Stimulated activated CD4-positive, alpha-beta T cell treated with anti-CD3 and anti-CD28 coated beads, Interleukin-2, amount 100 ng/mL, for 24 hours (primary cell): ENCODE measurements at regions not wholly inside any gene's neighbourhood (a gene's known extent, or its start where the extent isn't known, plus 50 kb on each side); places are given as distances from the start of the nearest gene placed in this dataset.

Experiments used
- DNase-seq, 2 donors: peaks; one replicate each; pipeline ENCODE4 v3.0.0-alpha.2; 2020

GRCh38 chr13:61738236-61738750 is 322.6 kb upstream of the PCDH20 start:
- no peak for DNase-seq

GRCh38 chr13:61734683-61735082 is 319.0 kb upstream of the PCDH20 start:
- DNase-seq = no peak

- no peak for DNase-seq
Measured at GRCh38 chr13:61728471-61728870, 312.8 kb upstream of the PCDH20 start.

GRCh38 chr13:61727767-61728166 is 312.1 kb upstream of the PCDH20 start:
- DNase-seq = no peak

- no peak for DNase-seq
Measured at GRCh38 chr13:61725806-61726205, 310.2 kb upstream of the PCDH20 start.

- no peak for DNase-seq
Measured at GRCh38 chr13:61722119-61722518, 306.5 kb upstream of the PCDH20 start.

GRCh38 chr13:61712621-61713020 is 297.0 kb upstream of the PCDH20 start:
- no peak for DNase-seq

GRCh38 chr13:61709258-61709657 is 293.6 kb upstream of the PCDH20 start:
- DNase-seq = no peak

GRCh38 chr13:61706899-61707298 is 291.2 kb upstream of the PCDH20 start:
- no peak for DNase-seq

- no peak for DNase-seq
Measured at GRCh38 chr13:61700620-61701019, 285.0 kb upstream of the PCDH20 start.

- DNase-seq = no peak
Measured at GRCh38 chr13:61700181-61700580, 284.5 kb upstream of the PCDH20 start.

- no peak for DNase-seq
Measured at GRCh38 chr13:61696676-61697075, 281.0 kb upstream of the PCDH20 start.

GRCh38 chr13:61695147-61695546 is 279.5 kb upstream of the PCDH20 start:
- no peak for DNase-seq

GRCh38 chr13:61692691-61693090 is 277.0 kb upstream of the PCDH20 start:
- no peak for DNase-seq

- no peak for DNase-seq
Measured at GRCh38 chr13:61685682-61686012, 270.0 kb upstream of the PCDH20 start.

- no peak for DNase-seq
Measured at GRCh38 chr13:61684976-61685681, 269.5 kb upstream of the PCDH20 start.

- DNase-seq = no peak
Measured at GRCh38 chr13:61672756-61673155, 257.1 kb upstream of the PCDH20 start.

- no peak for DNase-seq
Measured at GRCh38 chr13:61670384-61671161, 254.9 kb upstream of the PCDH20 start.

GRCh38 chr13:61664801-61665705 is 249.4 kb upstream of the PCDH20 start:
- no peak for DNase-seq

- no peak for DNase-seq
Measured at GRCh38 chr13:61654481-61654880, 238.8 kb upstream of the PCDH20 start.

GRCh38 chr13:61648547-61648946 is 232.9 kb upstream of the PCDH20 start:
- DNase-seq = no peak

GRCh38 chr13:61612192-61612591 is 196.5 kb upstream of the PCDH20 start:
- DNase-seq = no peak

GRCh38 chr13:61608138-61608537 is 192.5 kb upstream of the PCDH20 start:
- no peak for DNase-seq
